Stimulated activated CD8-positive, alpha-beta memory T cell treated with anti-CD3 and anti-CD28 coated beads, Interleukin-15, amount 100 ng/mL, for 24 hours (primary cell): ENCODE measurements at regions not wholly inside any gene's neighbourhood (a gene's known extent, or its start where the extent isn't known, plus 50 kb on each side); places are given as distances from the start of the nearest gene placed in this dataset.

Experiments used
- DNase-seq: peaks from one replicate; pipeline ENCODE4 v3.0.0-alpha.2; 2020; ENCODE audit warnings: low read depth

DNA sequence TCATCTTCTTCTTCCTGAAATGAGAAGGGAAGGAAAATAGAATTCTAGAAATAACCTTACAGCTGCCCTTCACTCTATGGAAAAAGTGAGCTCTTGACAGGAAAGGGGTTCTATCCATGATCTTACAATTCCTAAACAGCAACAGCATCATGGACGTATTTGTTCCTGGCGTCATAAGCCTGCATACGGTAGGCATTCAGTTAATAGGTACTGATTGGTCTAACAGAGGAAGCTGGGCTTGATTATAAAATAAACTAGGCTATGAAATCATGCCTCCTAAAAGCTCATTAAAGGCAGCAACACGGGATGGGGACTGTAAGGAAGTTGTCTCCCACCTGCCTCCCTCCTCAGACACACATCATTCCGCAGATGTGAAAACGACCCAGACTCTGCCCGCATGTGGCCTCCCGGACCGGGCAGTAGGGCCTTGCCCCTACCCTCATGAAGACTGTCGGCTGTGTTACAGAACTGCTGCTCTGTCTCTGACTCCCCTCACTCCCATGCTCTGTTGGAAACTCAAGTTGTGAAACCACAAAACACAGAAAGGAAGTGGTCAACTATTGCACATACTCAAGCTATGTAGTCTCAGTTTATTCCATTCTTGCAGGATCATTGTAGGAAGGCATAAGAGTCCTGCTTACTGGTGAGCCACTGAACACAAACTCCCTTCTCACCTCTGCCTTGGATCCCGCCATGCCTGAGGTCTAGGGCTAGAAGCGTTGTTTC lies 129.8 kb downstream of the DLEU7 start:
- no peak for DNase-seq

DNA sequence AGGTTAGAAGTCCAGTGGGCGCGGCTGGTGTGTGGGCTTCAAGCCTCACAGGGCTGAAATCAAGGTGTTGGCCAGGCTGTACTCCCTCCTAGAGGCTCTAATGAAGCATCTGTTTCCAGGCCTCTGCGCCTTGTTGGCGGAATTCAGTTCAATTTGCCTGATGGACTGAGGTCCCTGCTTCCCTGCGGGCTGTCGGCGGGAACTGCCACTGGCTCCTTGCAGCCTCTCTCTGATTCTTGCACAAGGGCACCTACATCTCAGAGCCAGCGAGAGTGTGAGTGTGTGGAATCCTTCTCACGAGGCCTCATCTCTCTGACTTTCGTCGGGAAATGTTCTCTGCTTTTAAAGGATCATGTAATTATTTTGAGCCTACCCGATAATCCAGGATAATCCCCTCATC lies 128.6 kb downstream of the DLEU7 start:
- no peak for DNase-seq

DNA sequence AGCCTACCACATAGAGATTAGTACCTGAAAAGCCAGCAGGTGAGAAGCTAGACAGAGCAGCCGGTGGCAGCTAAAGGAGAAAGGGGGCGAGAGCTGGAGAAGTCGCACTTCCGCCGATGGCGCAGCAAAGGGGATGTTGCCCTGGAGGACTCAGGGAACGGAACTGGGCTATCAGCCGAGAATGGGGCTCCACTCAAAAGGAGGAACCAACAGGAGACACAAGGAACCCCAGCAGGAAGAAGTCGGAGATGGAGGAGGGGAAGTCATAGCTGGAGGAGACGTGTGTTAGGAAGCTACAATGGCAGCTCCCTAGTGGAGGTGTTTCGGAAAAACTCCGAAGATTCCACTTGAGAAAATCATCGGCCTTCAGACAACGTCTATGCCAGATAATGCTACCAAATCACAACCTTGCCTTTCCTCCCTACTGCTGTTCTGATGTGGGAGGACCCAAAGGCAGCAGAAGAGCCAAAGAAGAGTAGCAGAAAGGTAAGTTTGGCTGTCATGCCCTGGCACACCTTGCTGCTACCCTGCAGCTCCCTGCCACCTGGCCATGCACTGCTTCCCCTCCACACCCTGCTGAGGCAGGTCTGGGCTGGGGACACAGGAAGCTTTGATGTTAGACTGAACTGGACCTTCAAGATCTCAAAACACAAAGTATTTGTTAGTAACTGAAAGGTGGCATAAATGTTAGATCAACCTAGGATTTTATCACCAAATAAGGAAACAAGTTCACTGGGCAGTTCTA lies 127.9 kb downstream of the DLEU7 start:
- DNase-seq, result no peak

DNA sequence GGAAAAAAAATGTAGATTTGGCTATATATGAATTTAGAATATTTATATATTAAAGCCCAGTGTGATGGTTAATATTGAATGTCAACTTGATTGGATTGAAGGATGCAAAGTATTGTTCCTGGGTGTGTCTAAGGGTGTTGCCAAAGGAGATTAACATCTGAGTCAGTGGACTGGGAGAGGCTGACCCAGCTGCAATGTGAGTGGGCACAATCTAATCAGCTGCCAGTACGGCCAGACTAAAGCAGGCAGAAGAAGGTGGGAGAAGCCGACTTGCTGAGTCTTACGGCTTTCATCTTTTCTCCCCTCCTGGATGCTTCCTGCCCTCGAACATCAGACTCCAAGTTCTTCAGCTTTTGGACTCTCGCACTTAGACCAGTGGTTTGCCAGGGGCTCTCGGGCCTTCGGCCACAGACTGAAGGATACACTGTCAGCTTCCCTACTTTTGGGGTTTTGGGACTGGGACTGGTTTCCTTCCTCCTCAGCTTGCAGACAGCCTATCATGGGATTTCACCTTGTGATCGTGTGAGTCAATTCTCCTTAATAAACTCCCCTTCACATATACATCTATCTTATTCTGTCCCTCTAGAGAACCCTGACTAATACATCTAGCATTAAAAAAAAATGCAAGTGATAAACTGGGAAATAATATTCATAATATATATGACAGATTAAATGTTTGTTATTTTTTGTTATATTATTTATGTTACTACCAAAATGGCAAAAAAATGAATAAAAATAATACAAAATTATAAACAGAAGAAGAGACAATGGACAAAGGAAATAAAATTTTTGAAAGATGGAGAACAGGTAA lies 122.4 kb downstream of the DLEU7 start:
- no peak for DNase-seq

DNA sequence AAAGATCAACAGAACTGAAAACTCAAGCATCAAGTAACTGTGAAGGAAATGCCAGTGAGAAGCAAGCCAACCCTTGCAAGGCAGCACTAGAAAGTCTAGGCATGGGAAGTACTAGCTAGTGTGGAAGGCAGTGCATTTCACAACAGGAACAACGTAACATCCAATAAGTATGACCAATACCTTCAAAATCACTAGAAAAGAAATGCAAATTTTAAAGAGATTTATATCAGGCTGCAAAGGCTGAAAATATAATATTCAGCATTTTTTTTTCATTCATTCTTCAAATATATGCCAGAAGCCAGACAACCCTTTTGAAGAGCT lies 121.9 kb downstream of the DLEU7 start:
- DNase-seq, result no peak

DNA sequence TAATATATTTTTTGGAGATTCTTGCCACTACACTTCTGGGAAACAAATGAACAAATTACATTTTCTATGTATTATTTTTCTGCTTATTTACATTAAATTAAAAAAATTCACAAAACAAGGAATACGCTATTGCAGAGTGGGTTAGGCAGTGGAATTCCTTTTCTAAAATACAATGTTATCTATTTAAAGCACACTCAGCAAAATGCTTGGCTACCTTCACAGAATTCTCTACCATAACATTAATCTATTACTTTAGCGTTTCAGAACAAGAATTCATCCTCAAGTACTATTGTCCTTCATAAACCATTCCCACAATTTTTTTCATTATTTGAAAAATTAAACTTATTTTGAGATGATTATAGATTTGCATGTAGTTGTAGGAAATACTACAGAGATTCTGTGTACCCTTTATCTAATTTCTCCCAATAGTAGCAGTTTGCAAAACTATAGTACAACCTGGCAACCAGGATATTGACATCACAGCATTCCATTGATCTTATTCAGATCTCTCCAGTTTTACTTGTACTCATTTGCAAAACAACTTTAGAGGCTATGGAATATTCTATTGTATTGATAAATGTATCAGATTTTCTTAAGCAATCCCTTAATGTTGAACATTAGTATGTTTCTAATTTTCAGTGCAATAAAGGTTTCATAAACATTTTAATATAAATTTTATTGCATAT lies 120.9 kb downstream of the DLEU7 start:
- DNase-seq, result no peak

DNA sequence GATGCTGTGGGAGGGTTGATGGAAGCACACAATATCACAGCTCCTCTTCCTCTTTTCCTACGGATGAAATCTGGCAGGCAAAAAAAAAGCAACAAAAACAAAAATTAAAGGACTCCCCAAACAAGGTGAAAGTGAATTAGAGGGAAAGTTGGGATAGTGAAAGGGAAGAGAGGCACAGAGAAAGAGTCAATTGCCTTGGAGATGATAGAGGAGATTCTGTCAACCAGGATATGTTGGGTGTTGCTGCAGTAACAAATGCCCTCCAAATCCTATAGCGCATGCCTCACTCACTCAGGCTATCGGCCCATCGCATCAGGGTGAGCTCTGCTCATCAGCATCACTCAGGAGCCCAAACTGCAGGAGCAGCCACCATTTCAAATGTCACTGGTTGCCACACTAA lies 119.1 kb downstream of the DLEU7 start:
- DNase-seq, result no peak

DNA sequence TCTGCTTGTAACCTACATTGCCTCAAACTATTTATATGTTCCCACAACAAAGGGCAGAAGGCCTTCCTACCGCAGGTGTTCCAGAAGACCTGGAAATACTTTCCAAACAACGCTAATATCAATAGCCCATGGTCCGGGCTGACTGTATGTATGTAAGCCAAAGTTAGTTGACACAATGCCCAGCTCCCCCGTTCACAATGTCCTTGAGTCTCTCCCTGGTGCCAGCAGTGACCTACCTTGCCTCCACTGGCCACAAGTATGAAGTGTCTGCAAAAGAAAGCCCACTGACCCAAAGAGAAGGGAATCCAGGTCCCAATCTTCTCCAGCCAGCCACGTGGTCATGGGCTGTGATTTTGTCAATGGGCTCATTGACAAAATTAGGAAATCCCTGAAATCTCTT lies 118.6 kb downstream of the DLEU7 start:
- no peak for DNase-seq

DNA sequence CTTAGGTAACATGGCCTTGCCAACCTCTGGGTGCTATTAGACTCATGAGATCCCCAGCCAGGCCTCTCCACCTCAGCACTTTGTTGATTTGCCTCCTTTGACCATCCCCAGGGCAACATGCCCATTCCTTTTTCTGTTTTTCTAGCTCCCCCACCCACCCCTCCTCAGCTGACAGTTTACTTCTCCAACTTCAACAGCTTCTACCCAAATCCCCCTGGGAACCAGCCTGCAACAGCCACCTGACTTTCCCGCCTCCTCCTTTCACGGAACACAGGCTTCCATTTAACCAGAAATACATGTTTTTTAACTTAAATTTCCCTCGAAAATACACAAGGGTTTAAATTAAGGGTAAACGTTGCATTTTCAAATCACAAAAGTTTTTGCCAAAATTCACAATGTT lies 117.3 kb downstream of the DLEU7 start:
- no peak for DNase-seq

DNA sequence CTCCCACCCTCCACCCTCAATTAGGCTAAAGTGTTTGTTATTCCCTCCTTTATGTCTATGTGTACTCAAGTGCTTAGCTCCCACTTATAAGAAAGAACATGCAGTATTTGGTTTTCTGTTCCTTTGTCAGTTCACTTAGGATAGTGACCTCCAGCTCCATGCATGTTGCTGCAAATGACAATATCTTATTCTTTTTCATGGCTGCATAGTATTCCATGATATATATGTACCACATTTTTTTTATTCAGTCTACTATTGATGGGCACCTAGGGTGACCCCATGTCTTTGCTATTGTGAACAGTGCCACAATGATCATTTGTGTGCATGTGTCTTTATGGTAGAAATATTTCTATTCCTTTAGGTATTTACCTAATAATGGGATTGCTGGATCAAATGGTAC lies 114.3 kb downstream of the DLEU7 start:
- DNase-seq, result no peak

DNA sequence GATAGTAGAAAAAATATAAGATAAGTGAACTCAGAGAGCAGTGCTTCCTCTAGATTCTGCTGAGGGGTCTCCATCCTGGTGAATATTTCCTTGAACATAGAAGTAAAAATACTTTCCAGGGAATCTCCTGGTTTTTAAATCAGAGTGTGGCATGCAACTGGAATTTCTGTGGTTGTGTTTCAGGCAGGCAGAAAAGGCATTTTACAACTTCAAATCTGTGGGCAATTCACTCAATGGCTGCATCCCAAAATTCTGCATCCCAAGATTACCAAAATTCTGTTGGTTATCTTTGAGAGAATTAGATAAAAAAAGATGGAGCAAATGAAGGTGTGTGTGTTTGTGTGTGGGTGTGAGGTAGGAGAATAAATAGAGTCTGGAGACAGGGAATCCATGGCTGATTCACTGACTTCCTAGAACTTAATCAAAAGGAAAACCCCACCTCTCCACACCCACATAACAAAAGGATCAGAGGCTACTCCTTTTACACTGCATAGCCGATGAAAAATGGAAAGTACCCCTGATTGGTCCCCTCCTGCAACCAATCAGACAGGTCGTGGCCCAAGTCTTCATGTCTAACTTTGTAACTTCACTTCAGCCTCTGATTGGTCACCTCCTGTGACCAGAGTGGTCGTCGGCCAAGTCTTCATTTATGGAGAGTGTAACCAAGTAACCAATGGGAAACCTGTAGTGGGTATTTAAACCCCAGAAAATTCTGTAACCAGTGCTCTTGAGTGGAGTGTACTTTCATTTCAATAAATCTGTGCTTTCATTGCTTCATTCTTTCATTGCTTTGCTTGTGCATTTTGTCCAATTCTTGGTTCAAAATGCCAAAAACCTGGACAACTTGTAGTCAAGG lies 112.8 kb downstream of the DLEU7 start:
- no peak for DNase-seq

DNA sequence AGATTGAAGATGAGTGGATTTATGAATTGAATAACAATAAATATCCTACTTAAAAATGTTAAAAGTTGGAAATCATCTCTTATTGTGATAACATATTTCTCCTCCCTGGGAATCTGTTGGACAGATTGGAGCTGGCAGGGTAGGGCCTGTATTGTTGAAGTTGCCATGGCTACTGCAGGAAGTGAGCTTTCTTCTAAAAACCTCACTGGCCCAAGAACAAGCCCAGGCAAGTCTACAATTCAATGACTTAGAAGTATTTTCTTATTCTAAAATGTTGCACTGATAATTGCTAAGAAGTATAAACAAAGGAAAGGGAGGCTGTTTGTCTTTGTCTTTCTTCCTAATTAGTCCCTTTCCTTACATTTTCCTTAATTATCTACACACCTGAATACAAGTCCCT lies 112.1 kb downstream of the DLEU7 start:
- no peak for DNase-seq

DNA sequence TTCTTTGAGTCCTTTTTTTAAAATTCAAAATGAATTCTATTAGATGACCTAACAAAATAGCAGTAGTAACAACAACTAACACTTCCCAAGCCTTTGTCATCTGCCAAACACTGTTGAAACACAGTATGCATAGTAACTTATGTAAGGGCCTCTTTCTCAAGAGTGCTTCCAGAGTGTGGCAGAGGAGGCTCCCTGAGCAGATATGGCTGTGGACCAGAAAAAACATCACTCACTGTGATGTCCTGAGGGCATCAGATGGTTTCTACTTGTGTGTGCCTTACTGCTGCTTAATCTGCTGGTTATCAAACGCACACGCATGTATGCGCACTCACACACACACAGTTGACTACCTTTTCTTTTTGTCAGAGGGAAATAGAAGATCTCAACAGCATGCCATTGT lies 110.8 kb downstream of the DLEU7 start:
- DNase-seq, result no peak

DNA sequence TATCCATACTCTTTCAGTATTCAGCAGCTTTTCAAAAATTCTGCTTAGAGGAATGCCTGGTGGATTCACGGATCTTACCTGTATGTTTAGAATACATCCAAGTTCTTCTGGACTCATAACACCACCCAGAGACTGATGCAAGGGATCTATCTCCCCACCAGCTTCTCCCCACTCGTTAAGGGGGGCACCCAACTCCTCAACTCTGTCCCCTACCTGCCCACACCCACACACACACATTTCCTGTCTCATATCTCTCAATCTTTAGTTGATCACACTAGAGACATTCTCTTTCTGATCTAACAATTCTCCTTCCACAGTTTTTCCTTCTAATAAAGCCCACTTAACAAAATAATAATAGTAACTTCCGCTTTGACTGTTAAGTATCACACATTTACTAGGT lies 110.1 kb downstream of the DLEU7 start:
- no peak for DNase-seq

DNA sequence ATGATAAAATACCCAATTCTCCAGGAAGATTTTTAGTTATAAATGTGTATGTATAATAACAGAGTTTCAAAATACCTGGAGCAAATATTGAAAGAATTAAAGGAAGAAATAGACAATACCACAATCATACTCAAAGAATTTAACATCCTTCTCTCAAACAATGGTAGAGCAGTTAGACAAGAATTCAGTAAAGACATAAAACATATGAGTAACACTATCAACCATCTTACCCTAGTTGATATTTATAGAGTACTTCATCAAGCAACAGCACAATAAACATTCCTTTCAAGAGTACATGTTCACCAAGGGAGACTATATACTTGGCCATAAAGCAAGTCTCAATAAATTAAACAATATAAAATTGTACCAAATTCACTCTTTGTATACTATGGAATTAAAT lies 108.4 kb downstream of the DLEU7 start:
- DNase-seq, result no peak

DNA sequence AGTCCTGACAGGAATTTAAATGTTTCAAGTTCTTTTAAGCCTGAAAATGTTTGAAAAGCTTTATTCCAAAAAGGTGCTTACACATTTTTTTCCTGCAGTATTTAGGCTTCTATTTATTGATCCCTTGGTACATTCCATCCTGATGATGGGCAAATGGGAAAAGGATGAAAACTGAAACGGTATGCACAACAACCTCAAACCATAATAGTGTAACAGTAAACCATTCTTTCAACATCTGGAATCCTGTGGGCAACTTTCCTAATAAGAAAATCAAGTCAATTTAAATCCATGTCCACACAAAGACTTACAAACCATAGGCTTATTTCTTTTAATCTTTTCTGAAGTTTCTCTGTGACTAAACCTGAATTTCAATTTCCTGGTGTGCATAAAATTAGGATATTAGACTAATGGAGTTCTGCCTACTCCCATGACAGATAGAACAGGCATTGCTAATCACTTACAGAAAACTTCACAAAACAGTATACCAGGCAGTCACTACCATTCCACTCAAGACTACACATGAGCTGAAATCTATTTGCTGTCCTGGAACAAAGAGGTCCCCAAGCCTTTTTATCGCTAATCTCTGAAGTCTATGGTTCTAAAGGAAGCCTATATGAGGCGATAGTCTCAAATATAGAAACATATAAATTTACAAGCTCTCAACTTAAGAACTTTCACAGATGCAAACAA lies 103.3 kb downstream of the DLEU7 start:
- no peak for DNase-seq

DNA sequence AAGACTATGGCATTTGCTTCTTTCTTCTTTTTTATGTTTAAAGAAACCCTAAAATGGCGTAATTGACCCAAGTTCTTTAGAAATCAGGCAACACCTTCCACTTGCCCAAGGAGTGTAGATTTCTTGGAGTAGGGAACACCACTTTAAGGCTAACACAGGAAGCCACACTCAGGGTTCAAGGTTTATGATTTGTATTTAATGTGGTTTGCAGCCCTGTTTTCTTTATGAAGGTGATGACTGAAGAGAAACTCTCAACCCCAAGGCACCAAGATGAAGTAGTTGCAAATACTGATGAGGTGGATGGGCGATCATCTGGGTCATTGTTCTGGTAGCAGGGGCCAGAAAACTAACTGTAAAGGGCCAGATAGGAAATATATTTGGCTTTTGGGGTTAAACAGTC lies 101.1 kb downstream of the DLEU7 start:
- no peak for DNase-seq

DNA sequence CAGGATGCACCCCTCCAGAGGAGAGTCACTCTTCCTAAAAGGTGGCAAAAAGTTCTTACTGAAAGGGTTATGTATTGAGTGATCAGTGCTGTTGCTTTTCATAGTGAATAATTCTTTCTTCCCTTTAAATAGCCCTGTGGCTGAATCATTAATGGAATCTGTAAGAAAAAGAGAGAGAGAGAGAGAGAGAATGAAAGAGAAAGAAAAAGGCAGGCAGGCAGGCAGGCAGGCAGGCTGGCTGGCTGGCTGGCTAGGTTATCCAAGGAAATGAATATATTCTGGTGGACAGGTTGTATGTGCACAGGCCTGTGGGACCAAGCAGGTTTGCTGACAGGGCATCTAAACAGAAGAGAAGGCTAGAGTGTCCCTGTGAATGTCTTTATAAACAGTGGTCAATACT lies 100.5 kb downstream of the DLEU7 start:
- DNase-seq, result no peak

DNA sequence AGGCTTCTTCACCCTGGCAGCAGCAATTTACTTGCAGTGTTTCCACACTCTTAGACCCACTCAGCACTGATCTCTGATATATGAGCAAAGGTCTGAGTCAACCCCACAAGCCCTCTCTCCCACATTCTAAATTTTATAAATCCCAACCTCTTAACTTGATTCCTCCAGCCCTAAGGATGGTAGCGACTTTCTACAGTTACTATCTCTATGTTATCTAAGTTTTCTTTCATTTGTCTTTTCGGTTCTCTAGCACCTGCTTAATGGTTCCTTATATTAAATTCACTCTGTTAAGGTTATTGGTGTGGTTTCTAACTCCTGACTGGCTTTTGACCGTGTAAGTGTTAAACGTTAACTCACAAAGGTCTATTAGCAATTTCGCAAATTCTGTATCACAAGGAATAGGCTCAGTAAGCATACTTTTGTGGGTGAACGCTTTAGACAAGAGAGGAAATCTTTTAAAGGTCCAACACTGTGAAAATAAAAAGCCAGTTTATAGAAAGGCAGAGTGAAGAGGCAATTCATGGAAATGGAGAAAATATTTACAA lies 99.3 kb downstream of the DLEU7 start:
- no peak for DNase-seq

DNA sequence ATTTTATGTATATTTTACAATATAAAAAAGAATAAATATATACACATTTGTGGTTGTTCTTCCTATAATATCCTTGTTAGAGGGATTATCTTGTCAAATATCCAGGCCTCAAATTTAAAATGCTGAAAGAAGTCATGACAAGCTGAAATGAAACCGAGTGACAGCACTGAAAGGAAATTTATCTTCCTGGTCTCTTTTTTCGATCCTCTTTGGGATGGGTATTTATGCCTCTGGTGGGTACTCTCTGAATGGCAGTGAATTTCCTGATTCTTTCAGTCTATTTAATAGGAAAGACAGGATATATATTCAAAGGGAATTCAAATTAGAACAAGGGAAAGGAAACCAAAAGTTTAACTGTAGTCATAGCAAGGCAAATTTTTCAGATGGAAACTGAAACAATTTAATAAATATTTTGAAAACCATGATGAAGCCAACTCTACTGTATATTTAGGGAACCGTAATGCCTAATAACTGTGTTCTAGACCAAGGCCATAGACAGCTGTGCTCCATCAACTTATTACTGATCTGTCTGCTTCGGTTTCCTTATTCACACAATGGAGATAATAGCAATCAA lies 97.9 kb downstream of the DLEU7 start:
- DNase-seq, result no peak
